ENCODE measurements at regions not wholly inside any gene's neighbourhood (a gene's known extent, or its start where the extent isn't known, plus 50 kb on each side); places are given as distances from the start of the nearest gene placed in this dataset.
"Not testable (repeated sequence)": the region's sequence is repeated elsewhere in the genome, so short reads cannot be mapped to it uniquely, and the experiment has no call there.

DNA sequence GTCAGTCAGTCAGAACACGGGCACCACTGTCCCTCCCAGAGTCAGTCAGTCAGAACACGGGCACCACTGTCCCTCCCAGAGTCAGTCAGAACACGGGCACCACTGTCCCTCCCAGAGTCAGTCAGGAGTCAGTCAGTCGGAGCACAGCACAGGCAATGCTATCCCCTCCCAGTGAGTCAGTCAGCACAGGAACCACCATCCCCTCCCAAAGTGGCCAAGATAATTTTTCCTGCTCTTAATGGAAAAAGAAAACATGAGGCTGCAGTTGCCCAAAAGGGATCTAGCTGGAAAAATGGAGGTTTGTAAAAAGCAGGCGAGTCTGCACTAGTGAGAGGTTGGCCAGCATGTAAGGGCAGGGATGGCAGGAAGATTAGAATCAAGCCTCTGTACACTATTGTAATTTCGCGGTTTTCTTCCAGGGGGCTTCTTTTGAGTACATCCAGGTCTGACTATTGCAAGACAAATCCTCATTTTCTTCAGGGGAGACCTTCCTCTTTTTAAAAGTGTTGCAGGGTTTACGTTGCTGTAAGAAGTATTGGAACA is 213.8 kb downstream of the SIPA1L2 start:
- no peak for DNase-seq (ENCODE audit: low spot score)

GRCh38 chr1:232415481-232415880 is 214.5 kb downstream of the SIPA1L2 start:
- not testable (repeated sequence) for DNase-seq (ENCODE audit: low spot score)

DNA sequence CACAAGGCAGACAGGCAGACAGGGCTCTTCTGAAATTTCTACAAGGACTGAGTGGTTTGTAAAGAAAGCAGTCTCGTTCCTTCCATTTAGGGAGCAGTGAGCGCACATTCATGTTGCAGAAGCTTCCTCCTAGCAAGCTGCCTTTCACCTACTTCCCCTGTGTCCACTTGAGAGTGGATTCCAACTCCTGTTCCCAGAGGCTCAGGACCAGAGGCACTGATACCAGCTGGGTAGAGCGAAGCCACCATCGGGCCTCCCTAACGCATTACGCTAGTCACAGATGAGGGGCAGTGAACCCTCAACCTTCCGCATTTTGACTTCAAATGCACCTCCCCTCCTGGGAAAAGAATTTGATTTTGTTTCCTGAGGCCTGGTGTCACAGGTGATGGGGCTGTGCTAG is 215.8 kb downstream of the SIPA1L2 start:
- no peak for DNase-seq (ENCODE audit: low spot score)

GRCh38 chr1:232413674-232414073 is 216.3 kb downstream of the SIPA1L2 start:
- no peak for DNase-seq (ENCODE audit: low spot score)

GRCh38 chr1:232409584-232409983 is 220.3 kb downstream of the SIPA1L2 start:
- no peak for DNase-seq (ENCODE audit: low spot score)

GRCh38 chr1:232407120-232407519 is 222.8 kb downstream of the SIPA1L2 start:
- no peak for DNase-seq (ENCODE audit: low spot score)

- no peak for DNase-seq (ENCODE audit: low spot score)
Measured at GRCh38 chr1:232405781-232406180, 224.2 kb downstream of the SIPA1L2 start.

GRCh38 chr1:232404981-232405731 is 224.8 kb downstream of the SIPA1L2 start:
- no peak for DNase-seq (ENCODE audit: low spot score)

GRCh38 chr1:232404227-232404626 is 225.7 kb downstream of the SIPA1L2 start:
- no peak for DNase-seq (ENCODE audit: low spot score)

DNA sequence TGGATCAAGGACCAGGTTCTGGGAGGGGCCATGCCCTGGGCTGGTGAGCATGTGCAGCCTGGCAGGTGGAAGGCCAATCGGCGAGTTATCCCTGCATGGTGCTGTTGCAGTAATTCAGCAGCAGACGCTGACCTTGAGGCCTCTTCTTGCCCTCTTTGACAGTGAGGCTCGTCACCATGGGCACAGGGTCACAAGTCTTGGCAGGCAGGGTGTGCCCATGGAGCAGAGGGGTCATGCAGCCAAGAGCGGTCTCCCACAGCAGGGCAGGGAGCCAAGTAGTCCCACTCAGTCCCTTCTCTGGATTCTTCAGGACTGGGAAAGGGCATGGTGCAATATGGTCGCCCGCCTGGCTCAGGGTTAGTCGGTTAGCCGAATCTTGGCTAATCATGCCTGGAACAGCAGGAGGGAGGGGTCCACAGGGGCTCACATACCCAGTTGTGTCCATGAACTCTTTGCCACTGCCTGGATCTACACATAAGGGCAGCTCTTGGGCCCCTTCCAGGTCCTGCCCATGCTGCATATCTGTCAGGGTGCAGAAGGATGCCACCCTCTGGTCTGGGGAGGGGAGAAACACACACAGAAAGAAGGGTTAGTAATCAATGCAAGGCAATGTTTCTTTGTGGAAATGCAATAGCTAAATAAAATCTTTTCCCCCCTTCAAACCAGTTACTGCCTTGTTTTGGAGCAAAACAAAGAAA is 226.8 kb downstream of the SIPA1L2 start:
- no peak for DNase-seq (ENCODE audit: low spot score)

DNA sequence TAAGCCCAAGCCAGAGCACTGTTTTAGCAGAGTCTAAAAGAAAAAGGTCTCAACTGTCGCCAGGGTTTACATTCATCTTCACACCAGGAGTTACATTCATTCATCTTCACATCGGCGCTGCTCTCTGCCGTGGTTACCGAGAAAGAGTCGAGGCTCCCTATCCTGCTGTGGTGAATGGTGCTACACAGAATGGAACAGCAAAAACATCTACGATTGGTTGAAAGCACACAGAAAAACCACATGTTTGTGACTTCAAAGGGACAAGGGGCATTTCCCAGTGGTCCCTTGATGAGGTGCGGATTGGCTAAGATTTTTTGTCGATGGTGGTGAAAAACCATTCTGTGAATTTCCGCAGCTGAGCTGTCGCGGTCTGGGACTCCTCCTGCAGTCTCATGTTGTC is 231.1 kb downstream of the SIPA1L2 start:
- DNase-seq (ENCODE audit: low spot score): no peak

GRCh38 chr1:232393444-232394146 is 236.3 kb downstream of the SIPA1L2 start:
- DNase-seq (ENCODE audit: low spot score): no peak

GRCh38 chr1:232393010-232393409 is 236.9 kb downstream of the SIPA1L2 start:
- no peak for DNase-seq (ENCODE audit: low spot score)

- DNase-seq (ENCODE audit: low spot score): no peak
Measured at GRCh38 chr1:232390590-232390989, 239.3 kb downstream of the SIPA1L2 start.

DNA sequence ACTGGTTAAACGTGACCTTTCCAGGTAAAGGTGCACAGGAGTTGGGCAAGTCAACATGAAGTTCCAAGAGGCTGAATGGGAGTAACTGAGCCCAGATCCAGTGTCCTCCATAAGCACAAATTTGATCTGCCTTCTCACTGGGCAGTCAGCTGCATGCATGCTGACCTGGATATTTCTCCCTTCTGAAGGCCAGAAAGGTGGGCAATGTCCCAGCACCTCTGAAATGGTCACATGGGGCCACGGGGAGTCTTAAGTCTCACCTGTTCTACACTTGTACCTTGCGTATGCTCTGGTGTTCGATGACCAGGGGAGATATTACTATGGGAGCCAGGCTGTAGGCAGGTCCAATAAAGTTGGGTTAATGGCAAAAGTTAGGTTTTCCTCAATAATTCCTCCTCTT is 240.2 kb downstream of the SIPA1L2 start:
- DNase-seq (ENCODE audit: low spot score): no peak

DNA sequence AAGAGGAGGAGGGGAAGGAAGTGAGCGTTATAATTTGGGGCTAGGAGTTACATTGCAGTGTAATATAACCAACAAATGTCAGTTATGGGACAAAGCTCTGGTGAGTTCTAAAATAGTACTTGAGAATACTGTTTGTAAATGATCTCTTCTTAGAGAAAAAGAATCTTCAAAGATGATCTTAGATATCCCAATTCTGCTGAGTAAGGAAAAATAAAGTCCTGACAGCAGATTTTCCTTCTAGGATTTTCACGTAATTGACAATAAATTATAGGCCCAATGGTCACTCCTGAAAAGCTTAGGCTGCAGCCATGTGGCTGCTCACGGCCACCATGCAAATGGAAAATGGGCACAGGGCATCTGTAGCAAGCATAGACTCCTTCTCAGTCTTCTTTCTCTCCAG is 241.6 kb downstream of the SIPA1L2 start:
- DNase-seq (ENCODE audit: low spot score): no peak

- DNase-seq (ENCODE audit: low spot score): no peak
Measured at GRCh38 chr1:232386721-232387510, 243.0 kb downstream of the SIPA1L2 start.

- DNase-seq (ENCODE audit: low spot score): no peak
Measured at GRCh38 chr1:232386294-232386693, 243.6 kb downstream of the SIPA1L2 start.

- no peak for DNase-seq (ENCODE audit: low spot score)
Measured at GRCh38 chr1:232385221-232385620, 244.7 kb downstream of the SIPA1L2 start.

DNA sequence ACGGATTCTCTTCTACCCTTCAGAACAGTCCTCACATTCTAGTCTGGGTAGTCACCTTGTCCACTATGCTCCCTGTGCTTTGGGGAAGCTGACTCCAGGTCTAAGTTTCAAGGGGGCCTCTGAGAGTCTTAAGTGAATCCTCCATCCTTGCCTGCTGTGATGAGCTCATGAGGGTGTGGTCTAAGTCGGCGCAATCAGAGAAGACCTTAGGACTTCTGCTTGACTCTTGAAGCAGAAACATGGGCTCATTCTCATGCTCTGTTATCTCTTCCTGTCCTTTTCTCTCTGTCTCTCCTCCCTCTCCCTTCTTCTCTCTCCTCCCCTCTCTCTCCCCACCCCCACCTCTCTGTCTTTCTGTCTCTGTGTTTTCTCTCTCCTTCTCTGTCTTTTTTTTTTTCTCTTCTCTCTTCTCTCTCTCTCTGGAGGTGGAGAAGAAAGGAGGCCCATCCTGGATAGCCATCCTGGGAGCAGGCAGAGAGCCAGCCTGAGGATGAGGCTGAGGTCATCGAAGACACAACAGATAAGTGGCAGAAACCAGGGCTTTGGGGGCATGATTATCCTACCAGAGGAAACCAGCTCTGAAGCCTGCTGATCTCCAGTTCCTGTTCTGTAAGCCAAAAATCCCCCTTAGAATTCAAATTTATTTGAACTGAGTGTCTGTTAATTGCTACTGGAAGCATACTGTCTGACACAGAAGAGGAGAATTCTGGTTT is 245.6 kb downstream of the SIPA1L2 start:
- DNase-seq (ENCODE audit: low spot score): no peak

GRCh38 chr1:232383455-232384123 is 246.3 kb downstream of the SIPA1L2 start:
- DNase-seq (ENCODE audit: low spot score): no peak

All from pons (tissue), 1 donor.